GM12878 (cell line): ENCODE measurements at regions not wholly inside any gene's neighbourhood (a gene's known extent, or its start where the extent isn't known, plus 50 kb on each side); places are given as distances from the start of the nearest gene placed in this dataset.
"Not testable (repeated sequence)": the region's sequence is repeated elsewhere in the genome, so short reads cannot be mapped to it uniquely, and the experiment has no call there.

Source experiments
- ATAC-seq: fragments of 200-7000 bp; cut with Tn5 transposase; 3 replicates; pipeline ENCODE4 v1.9.1; 2020; ENCODE audit warnings: mild to moderate bottlenecking, moderate library complexity
- BruUV-seq: library from RNA; stranded (reverse); fragments of 400-500 nt; replicated peaks from 2 replicates; lab custom pipeline; 2021; lab: Mats Ljungman, UMichigan
- CTCF ChIA-PET: fragments of 300-600 bp; sonication (Branson Sonifier 250); formaldehyde crosslinking; extraction: SDS; loops from one replicate; lab custom pipeline; 2021; ENCODE audit warnings: inconsistent platforms; lab: Yijun Ruan, JAX
- POLR2A ChIA-PET: fragments of 350-600 bp; formaldehyde crosslinking; extraction: SDS; loops from one replicate; lab custom pipeline; 2021; ENCODE audit warnings: inconsistent platforms; lab: Charles Lee
- RAD21 ChIA-PET: fragments of 300-600 bp; sonication (Branson Sonifier 250); formaldehyde crosslinking; loops from one replicate; lab custom pipeline; 2023; ENCODE audit warnings: antibody characterized with exemption; ENCODE audit not compliant: unreplicated experiment; lab: Charles Lee
- SMC1A ChIA-PET: fragments of 300-600 bp; sonication (Branson Sonifier 250); formaldehyde crosslinking; loops from one replicate; lab custom pipeline; 2023; ENCODE audit not compliant: unreplicated experiment, uncharacterized antibody; lab: Charles Lee
- DNase-seq: peaks from one replicate; pipeline ENCODE4 v3.0.0-alpha.2; 2011; ENCODE audit warnings: low read depth, low spot score
- FAIRE-seq: peaks from 3 replicates; lab custom pipeline; 2011; peaks lifted over from hg19 to GRCh38; lab: Jason Lieb, UNC
- H2AFZ ChIP-seq: 2 replicates; pipeline ENCODE4 v1.6.0; 2011; ENCODE audit warnings: low read depth, low read length, control low read depth; ENCODE audit not compliant: control insufficient read depth
- H3K27ac ChIP-seq: 2 replicates; pipeline ENCODE4 v1.5.1; 2011; ENCODE audit warnings: control low read depth; ENCODE audit not compliant: control insufficient read depth, insufficient read depth
- H3K27me3 ChIP-seq, 2 experiments: replicated peaks in 1 of 2; 2 replicates each; pipeline versions ENCODE4 v1.6.0 to v1.6.1; 2011; ENCODE audit warnings: low read length in 1 of 2; ENCODE audit not compliant: control insufficient read depth in 2 of 2, insufficient read depth in 2 of 2
- H3K36me3 ChIP-seq, 2 experiments: 2 replicates each; pipeline ENCODE4 v1.5.1; 2011; ENCODE audit warnings: low read length in 1 of 2; ENCODE audit not compliant: control insufficient read depth in 2 of 2, insufficient read depth in 2 of 2
- H3K4me1 ChIP-seq: 2 replicates; pipeline ENCODE4 v1.6.1; 2011; ENCODE audit warnings: mild to moderate bottlenecking, low read length, moderate library complexity, mixed read lengths; ENCODE audit not compliant: control insufficient read depth, insufficient read depth
- H3K4me2 ChIP-seq: 2 replicates; pipeline ENCODE4 v1.6.0; 2011; ENCODE audit warnings: control low read depth; ENCODE audit not compliant: control insufficient read depth, insufficient read depth
- H3K4me3 ChIP-seq: fragments of 200-600 bp; sonication (generic); 2 replicates; pipeline ENCODE4 v1.5.1; 2016
- H3K79me2 ChIP-seq: 2 replicates; pipeline ENCODE4 v1.6.0; 2011; ENCODE audit warnings: low read length; ENCODE audit not compliant: control insufficient read depth, insufficient read depth
- H3K9ac ChIP-seq: 2 replicates; pipeline ENCODE4 v1.8.0; 2011; ENCODE audit warnings: low read length, control low read depth, mixed read lengths; ENCODE audit not compliant: control insufficient read depth, insufficient read depth
- H3K9me3 ChIP-seq: replicated peaks from 3 replicates; pipeline ENCODE4 v1.5.1; 2011; ENCODE audit warnings: mild to moderate bottlenecking, low read length; ENCODE audit not compliant: control insufficient read depth, insufficient read depth
- H4K20me1 ChIP-seq: 2 replicates; pipeline ENCODE4 v1.6.0; 2011; ENCODE audit not compliant: control insufficient read depth, insufficient read depth
- BRCA1 ChIP-seq: IDR thresholded peaks from 2 replicates; pipeline ENCODE4 v1.6.1; 2011; ENCODE audit warnings: low read depth, low read length, improper control_type of control experiment
- CREM ChIP-seq: IDR thresholded peaks from 2 replicates; pipeline ENCODE4 v1.6.1; 2014; ENCODE audit warnings: antibody characterized with exemption, low read depth
- EED ChIP-seq: sonication (generic); IDR thresholded peaks from 2 replicates; pipeline ENCODE4 v1.6.1; 2016; ENCODE audit warnings: antibody characterized with exemption, low read depth
- GATAD2B ChIP-seq: fragments of 450-650 bp; conservative IDR thresholded peaks from 2 replicates; pipeline ENCODE4 v1.6.1; 2017; ENCODE audit warnings: low read depth, mild to moderate bottlenecking, moderate library complexity
- NR2C1 ChIP-seq: fragments of 450-650 bp; IDR thresholded peaks from 2 replicates; pipeline ENCODE4 v1.6.1; 2017; ENCODE audit warnings: antibody characterized with exemption, mild to moderate bottlenecking, moderate library complexity
- POLR2AphosphoS5 ChIP-seq: IDR thresholded peaks from 2 replicates; pipeline ENCODE4 v1.6.1; 2011; ENCODE audit warnings: mild to moderate bottlenecking, low read length, inconsistent platforms
- SMARCA5 ChIP-seq: fragments of 450-650 bp; IDR thresholded peaks from 2 replicates; pipeline ENCODE4 v1.6.1; 2017; ENCODE audit warnings: mild to moderate bottlenecking
- SPI1 ChIP-seq: IDR thresholded peaks from 2 replicates; pipeline ENCODE4 v1.6.1; 2011; ENCODE audit warnings: low read depth, mild to moderate bottlenecking, low read length, moderate library complexity, borderline replicate concordance; ENCODE audit not compliant: insufficient read depth
- STAT1 ChIP-seq: fragments of 450-650 bp; conservative IDR thresholded peaks from 2 replicates; pipeline ENCODE4 v1.6.1; 2014; ENCODE audit warnings: antibody characterized with exemption, mild to moderate bottlenecking
- ZNF384 ChIP-seq: IDR thresholded peaks from 2 replicates; pipeline ENCODE4 v1.6.1; 2012; ENCODE audit warnings: low read depth, mild to moderate bottlenecking, low read length, improper control_type of control experiment, borderline replicate concordance
- WGBS: methylation state at CpG from one replicate; pipeline ENCODE4 v1.1.6; 2016; ENCODE audit warnings: low lambda C conversion rate; ENCODE audit not compliant: insufficient replicate concordance, insufficient coverage; ENCODE audit errors: missing lambda C conversion rate; 5-methylcytosine and 5-hydroxymethylcytosine counted together
- in situ Hi-C: fragments of 300-500 bp; cut with MboI; formaldehyde crosslinking; loops from 9 replicates; pipeline ENCODE4 v1.14.3; 2018; ENCODE audit warnings: mixed read lengths
- intact Hi-C: fragments of 100-400 bp; cut with micrococcal nuclease; formaldehyde crosslinking; loops from one replicate; pipeline ENCODE4 v1.14.2; 2022; ENCODE audit not compliant: unreplicated experiment

DNA sequence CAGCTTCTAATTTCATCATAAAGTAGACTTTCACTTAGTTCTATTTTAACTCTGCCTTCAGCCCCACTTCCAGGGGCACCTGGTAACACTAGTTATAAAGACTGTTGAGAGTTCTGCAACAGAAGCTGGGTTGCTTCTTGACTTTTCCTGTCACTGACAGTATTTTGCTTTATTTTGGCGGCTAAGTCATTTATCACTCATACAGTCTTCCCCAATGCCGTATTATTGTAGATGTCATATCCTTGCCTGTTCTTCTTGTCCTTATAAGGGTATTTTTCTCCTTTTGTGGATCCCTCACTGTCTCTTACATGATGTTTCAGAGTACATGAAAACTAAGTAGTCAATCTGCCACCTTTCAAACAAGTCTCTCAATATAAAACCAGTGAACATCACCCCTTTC lies 369.0 kb upstream of the PPP2R3A start (continued):
- TF ChIP-seq EED = no peak

DNA sequence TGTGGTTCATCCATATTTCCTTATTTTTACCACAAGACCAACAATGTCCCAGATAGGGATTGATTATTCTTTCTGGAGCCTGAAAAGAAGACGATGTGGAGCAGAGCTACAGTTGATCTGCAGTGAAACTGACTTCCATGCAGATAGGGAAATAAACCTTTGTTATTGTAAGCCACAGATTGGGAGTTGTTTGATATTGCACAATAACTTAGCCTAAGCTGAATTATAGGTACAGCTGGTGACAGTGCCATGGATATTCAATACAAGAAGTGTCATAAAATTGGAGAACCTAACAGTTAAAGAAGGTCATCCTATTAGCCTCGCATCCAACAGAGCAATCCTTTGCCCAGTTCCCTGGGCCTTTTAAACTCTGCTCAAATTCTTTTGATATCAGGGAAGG lies 367.7 kb upstream of the PPP2R3A start:
- Histone ChIP-seq H3K27me3 (no peaks in the 10 kb centered on the region), H3K27ac (no peak overlapping the region), H3K9ac (no peak overlapping the region), H3K4me1 (no peaks in the 10 kb centered on the region), H2AFZ (no peak overlapping the region), H3K4me2 (no peak overlapping the region), H3K4me3 (no peak overlapping the region), H3K79me2 (no peaks in the 10 kb centered on the region), H3K36me3 (no peaks in the 10 kb centered on the region), H4K20me1 (no peaks in the 10 kb centered on the region), H3K9me3 (no peaks in the 10 kb centered on the region)
- DNase-seq (no peak), FAIRE-seq (no peak), ATAC-seq (no peak)
- ChIA-PET SMC1A (interaction anchor here (1.3 kb wide), 1 partner anchor 21 kb away, joined by 3 read pairs; no protein-coding TSS in a partner anchor), POLR2A (no interaction called here), RAD21 (no interaction called here), CTCF (no interaction called here)
- no peak for TF ChIP-seq SMARCA5
- TF ChIP-seq GATAD2B = no peak
- TF ChIP-seq ZNF384 = no peak
- TF ChIP-seq NR2C1 = no peak
- no peak for TF ChIP-seq BRCA1
- no peak for TF ChIP-seq CREM
- no peak for TF ChIP-seq POLR2AphosphoS5
- in situ Hi-C loops = no loop called here
- intact Hi-C loops = no loop called here
- BruUV-seq = no TSS peak
- WGBS = 21% methylated on average over 2 of the region's 2 CpGs

DNA sequence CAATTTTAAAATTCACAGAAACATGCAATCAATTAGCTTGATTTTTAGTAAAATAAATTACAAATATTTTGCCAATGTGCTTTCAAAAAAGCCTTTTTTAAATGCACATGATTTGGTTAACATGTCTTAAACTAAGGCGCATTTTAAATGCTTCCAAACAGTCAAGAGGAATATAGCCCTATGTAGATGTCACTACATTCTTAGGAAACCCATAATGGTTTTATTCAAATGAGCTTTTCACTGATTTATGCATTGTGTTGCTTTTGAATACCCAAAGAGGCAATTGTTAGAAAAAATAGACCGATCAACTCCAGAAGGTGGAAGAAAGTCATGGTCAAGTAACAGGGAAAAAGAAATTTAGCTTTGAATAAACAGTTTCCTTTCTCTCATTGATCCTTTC lies 366.9 kb upstream of the PPP2R3A start:
- ChIA-PET POLR2A (no interaction called here), CTCF (no interaction called here), SMC1A (interaction anchor here (1.3 kb wide), 1 partner anchor 22 kb away, joined by 3 read pairs; no protein-coding TSS in a partner anchor), RAD21 (no interaction called here)
- no peak for DNase-seq
- Histone ChIP-seq H3K4me3 (no peak overlapping the region), H2AFZ (no peak overlapping the region), H3K9ac (no peak overlapping the region), H3K9me3 (no peaks in the 10 kb centered on the region), H4K20me1 (no peaks in the 10 kb centered on the region), H3K4me1 (no peaks in the 10 kb centered on the region), H3K36me3 (no peaks in the 10 kb centered on the region), H3K4me2 (no peak overlapping the region), H3K27me3 (no peaks in the 10 kb centered on the region), H3K27ac (no peak overlapping the region), H3K79me2 (no peaks in the 10 kb centered on the region)
- 27% methylated on average over 2 of the region's 2 CpGs for WGBS
- TF ChIP-seq STAT1 (no peak), SPI1 (no peak)
- no peak for FAIRE-seq
- no peak for ATAC-seq
- intact Hi-C loops (no loop called here), in situ Hi-C loops (no loop called here)
- no TSS peak for BruUV-seq

DNA sequence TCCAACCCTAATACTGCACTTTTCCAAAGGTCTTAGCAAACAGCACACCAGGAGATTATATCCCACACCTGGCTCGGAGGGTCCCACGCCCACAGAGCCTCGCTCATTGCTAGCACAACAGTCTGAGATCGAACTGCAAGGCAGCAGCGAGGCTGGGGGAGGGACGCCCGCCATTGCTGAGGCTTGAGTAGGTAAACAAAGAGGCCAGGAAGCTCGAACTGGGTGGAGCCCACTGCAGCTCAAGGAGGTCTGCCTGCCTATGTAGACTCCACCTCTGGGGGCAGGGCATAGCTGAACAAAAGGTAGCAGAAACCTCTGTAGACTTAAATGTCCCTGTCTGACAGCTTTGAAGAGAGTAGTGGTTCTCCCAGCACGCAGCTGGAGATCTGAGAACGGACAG lies 361.0 kb upstream of the PPP2R3A start:
- H2AFZ ChIP-seq, H3K4me2 ChIP-seq, POLR2A ChIA-PET, H3K27ac ChIP-seq, H3K9me3 ChIP-seq, H3K79me2 ChIP-seq, ATAC-seq, H3K4me3 ChIP-seq, DNase-seq, H3K9ac ChIP-seq, BruUV-seq, intact Hi-C loops, CTCF ChIA-PET, RAD21 ChIA-PET, in situ Hi-C loops, H3K27me3 ChIP-seq, H3K4me1 ChIP-seq, H4K20me1 ChIP-seq, H3K36me3 ChIP-seq, FAIRE-seq: not testable (repeated sequence)
- WGBS = 42% methylated on average over 10 of the region's 10 CpGs
- SMC1A ChIA-PET = interaction anchor here (0.7 kb wide), 1 partner anchor 158 kb away, joined by 3 read pairs; no protein-coding TSS in a partner anchor
